ENCODE measurements at regions not wholly inside any gene's neighbourhood (a gene's known extent, or its start where the extent isn't known, plus 50 kb on each side); places are given as distances from the start of the nearest gene placed in this dataset.

GRCh38 chr13:109361562-109362289, 424.7 kb downstream of the IRS2 start:
- H3K4me1 ChIP-seq = no peaks in the 10 kb centered on the region
- no peak overlapping the region for H3K27ac ChIP-seq
- ATAC-seq (peak; percentile 71), DNase-seq (no peak)
- intact Hi-C loops (cut with DNase I) = no loop called here
- no peak for TF ChIP-seq CTCF (IDR thresholded peaks at IDR 0.05)
- H3K9me3 ChIP-seq = no peaks in the 10 kb centered on the region
- H3K27me3 ChIP-seq = no peaks in the 10 kb centered on the region
- H3K36me3 ChIP-seq = no peaks in the 10 kb centered on the region
- H3K4me3 ChIP-seq = no peak overlapping the region

- H3K4me1 ChIP-seq = no peaks in the 10 kb centered on the region
- no peak overlapping the region for H3K27ac ChIP-seq
- ATAC-seq = no peak
- H3K4me3 ChIP-seq = no peak overlapping the region
- TF ChIP-seq CTCF (IDR thresholded peaks at IDR 0.05) = no peak
- no peaks in the 10 kb centered on the region for H3K36me3 ChIP-seq
- intact Hi-C loops (cut with DNase I) = no loop called here
- H3K9me3 ChIP-seq = no peaks in the 10 kb centered on the region
- no peak for DNase-seq
- H3K27me3 ChIP-seq = no peaks in the 10 kb centered on the region
Observed at GRCh38 chr13:109357751-109358471, 428.5 kb downstream of the IRS2 start.

- intact Hi-C loops (cut with DNase I) = no loop called here
- Histone ChIP-seq H3K36me3 (no peaks in the 10 kb centered on the region), H3K4me1 (no peaks in the 10 kb centered on the region), H3K4me3 (no peak overlapping the region), H3K27me3 (no peaks in the 10 kb centered on the region), H3K27ac (no peak overlapping the region), H3K9me3 (no peaks in the 10 kb centered on the region)
- DNase-seq (no peak), ATAC-seq (no peak)
- TF ChIP-seq CTCF (IDR thresholded peaks at IDR 0.05) = no peak
Observed at GRCh38 chr13:109355875-109356434, 430.4 kb downstream of the IRS2 start.

- no peaks in the 10 kb centered on the region for H3K27me3 ChIP-seq
- intact Hi-C loops (cut with DNase I) = no loop called here
- no peak overlapping the region for H3K27ac ChIP-seq
- no peak for TF ChIP-seq CTCF (IDR thresholded peaks at IDR 0.05)
- H3K4me1 ChIP-seq = no peaks in the 10 kb centered on the region
- DNase-seq (no peak), ATAC-seq (no peak)
- H3K9me3 ChIP-seq = no peaks in the 10 kb centered on the region
- H3K36me3 ChIP-seq = no peaks in the 10 kb centered on the region
- no peak overlapping the region for H3K4me3 ChIP-seq
Observed at GRCh38 chr13:109355166-109355565, 431.2 kb downstream of the IRS2 start.

GRCh38 chr13:109351236-109351635, 435.1 kb downstream of the IRS2 start:
- Histone ChIP-seq H3K9me3 (no peaks in the 10 kb centered on the region), H3K4me1 (no peaks in the 10 kb centered on the region), H3K27ac (no peak overlapping the region), H3K27me3 (no peaks in the 10 kb centered on the region), H3K4me3 (no peak overlapping the region), H3K36me3 (no peaks in the 10 kb centered on the region)
- no peak for TF ChIP-seq CTCF (IDR thresholded peaks at IDR 0.05)
- intact Hi-C loops (cut with DNase I) = no loop called here
- no peak for DNase-seq
- ATAC-seq = no peak

Measured in upper lobe of right lung (tissue), 1 donor.